A549 (cell line): ENCODE measurements at regions not wholly inside any gene's neighbourhood (a gene's known extent, or its start where the extent isn't known, plus 50 kb on each side); places are given as distances from the start of the nearest gene placed in this dataset.

Experiments used
- CTCF ChIP-seq: fragments of >200 bp; sonication (Bioruptor Twin); formaldehyde crosslinking; IDR thresholded peaks from 3 replicates; pipeline ENCODE4 v1.5.1; 2016
- KDM1A ChIP-seq: fragments of 200-600 bp; sonication (generic); IDR thresholded peaks from 2 replicates; pipeline ENCODE4 v1.6.1; 2016; ENCODE audit warnings: low read depth, mild to moderate bottlenecking
- POLR2A ChIP-seq: IDR thresholded peaks from 2 replicates; pipeline ENCODE4 v1.6.1; 2012; ENCODE audit warnings: mild to moderate bottlenecking, low read length
- RCOR1 ChIP-seq: fragments of 150-350 bp; IDR thresholded peaks from 2 replicates; pipeline ENCODE4 v1.6.1; 2014; ENCODE audit warnings: antibody characterized with exemption, low read length, low read depth
- REST ChIP-seq: fragments of 200-600 bp; sonication (generic); IDR thresholded peaks from 2 replicates; pipeline ENCODE4 v1.6.1; 2016; ENCODE audit warnings: antibody characterized with exemption, mild to moderate bottlenecking, moderate library complexity
- RFX5 ChIP-seq: fragments of 450-650 bp; IDR thresholded peaks from 2 replicates; pipeline ENCODE4 v1.7.1; 2014; ENCODE audit warnings: antibody characterized with exemption, mild to moderate bottlenecking, moderate library complexity
- TP53 ChIP-seq: fragments of 250-450 bp; sonication (Bioruptor Pico); IDR thresholded peaks from 2 replicates; pipeline ENCODE4 v1.5.0; 2021; ENCODE audit warnings: mild to moderate bottlenecking, moderate library complexity

GRCh38 chrX:149073479-149073878 lies 431.6 kb downstream of the IDS start:
- TF ChIP-seq CTCF (no peak), RCOR1 (no peak), RFX5 (no peak), TP53 (CRISPR knock-in tag) (no peak), REST (no peak), POLR2A (no peak), KDM1A (no peak)
